Erythroblast (primary cell): ENCODE measurements at regions not wholly inside any gene's neighbourhood (a gene's known extent, or its start where the extent isn't known, plus 50 kb on each side); places are given as distances from the start of the nearest gene placed in this dataset.

Source experiments
- GATA1 ChIP-seq: IDR thresholded peaks from 2 replicates; pipeline ENCODE4 v1.6.1; 2011; ENCODE audit warnings: low read depth, mild to moderate bottlenecking, control low read depth, low read length, moderate library complexity
- POLR2A ChIP-seq: IDR thresholded peaks from 2 replicates; pipeline ENCODE4 v1.6.1; 2011; ENCODE audit warnings: mild to moderate bottlenecking, low read length

- no peak for TF ChIP-seq POLR2A
- TF ChIP-seq GATA1, result no peak
Measured at GRCh38 chr7:96416599-96416998, 94.7 kb upstream of the SLC25A13 start.
